ENCODE measurements at regions not wholly inside any gene's neighbourhood (a gene's known extent, or its start where the extent isn't known, plus 50 kb on each side); places are given as distances from the start of the nearest gene placed in this dataset.
"Not testable (repeated sequence)": the region's sequence is repeated elsewhere in the genome, so short reads cannot be mapped to it uniquely, and the experiment has no call there.

- Histone ChIP-seq H3K27ac (ENCODE audit: control insufficient read depth, insufficient read depth, low read length) (no peak overlapping the region), H3K36me3 (ENCODE audit: control insufficient read depth in 2 of 2, extremely low read depth in 1 of 2, insufficient read depth in 2 of 2, low read length in 2 of 2) (no peaks in the 10 kb centered on the region), H3K9me3 (ENCODE audit: control insufficient read depth, low read depth, low read length) (no peaks in the 10 kb centered on the region), H2AFZ (ENCODE audit: control insufficient read depth, low read length) (no peak overlapping the region), H3K9ac (ENCODE audit: control insufficient read depth, extremely low read depth, insufficient read depth, low read length) (no peak overlapping the region), H4K20me1 (ENCODE audit: control insufficient read depth, extremely low read depth, insufficient read depth, low read length) (no peaks in the 10 kb centered on the region), H3K27me3 (ENCODE audit: control insufficient read depth, extremely low read depth, insufficient read depth, low read length) (peaks cover 3% of the 10 kb centered on the region), H3K9me1 (ENCODE audit: control insufficient read depth, extremely low read depth, insufficient read depth, low read length) (no peaks in the 10 kb centered on the region), H3K4me2 (ENCODE audit: control insufficient read depth, extremely low read depth, insufficient read depth, low read depth, low read length) (no peak overlapping the region), H3K4me1 (ENCODE audit: control insufficient read depth, extremely low read depth, insufficient read depth, low read length) (no peaks in the 10 kb centered on the region), H3K79me2 (ENCODE audit: control insufficient read depth, insufficient read depth, low read length) (no peaks in the 10 kb centered on the region), H3K4me3 (ENCODE audit: control insufficient read depth in 2 of 3, extremely low read depth in 1 of 3, insufficient read depth in 2 of 3, low read depth in 1 of 3, low read length in 3 of 3) (no peak overlapping the region)
- dilution Hi-C loops (cut with MboI; ENCODE audit: extremely low pct_ligation_motif_present, low sequenced_read_pairs): no loop called here
- TF ChIP-seq CTCF (optimal IDR thresholded peaks at IDR 0.05 in 1 of 3, IDR thresholded peaks at IDR 0.05 in 1 of 3, conservative IDR thresholded peaks at IDR 0.05 in 1 of 3; ENCODE audit: extremely low read depth in 1 of 3, insufficient read depth in 2 of 3, low read length in 3 of 3) (no peak), EZH2 (IDR thresholded peaks at IDR 0.05; ENCODE audit: low read length) (no peak)
- FAIRE-seq: no peak
- no peak for DNase-seq (ENCODE audit: low read depth, low spot score)
These were observed 59.7 kb downstream of the RNF112 start for GRCh38 chr17:19470530-19471261.

GRCh38 chr17:19474405-19474804 lies 59.2 kb upstream of the SLC47A1 start:
- H3K27ac ChIP-seq (ENCODE audit: control insufficient read depth, insufficient read depth, low read length); H4K20me1 ChIP-seq (ENCODE audit: control insufficient read depth, extremely low read depth, insufficient read depth, low read length); H3K4me1 ChIP-seq (ENCODE audit: control insufficient read depth, extremely low read depth, insufficient read depth, low read length); H3K79me2 ChIP-seq (ENCODE audit: control insufficient read depth, insufficient read depth, low read length); H3K4me3 ChIP-seq (ENCODE audit: control insufficient read depth in 2 of 3, extremely low read depth in 1 of 3, insufficient read depth in 2 of 3, low read depth in 1 of 3, low read length in 3 of 3); H3K9me1 ChIP-seq (ENCODE audit: control insufficient read depth, extremely low read depth, insufficient read depth, low read length); H3K9me3 ChIP-seq (ENCODE audit: control insufficient read depth, low read depth, low read length); dilution Hi-C loops (cut with MboI; ENCODE audit: extremely low pct_ligation_motif_present, low sequenced_read_pairs); FAIRE-seq; H3K27me3 ChIP-seq (ENCODE audit: control insufficient read depth, extremely low read depth, insufficient read depth, low read length); H3K36me3 ChIP-seq (ENCODE audit: control insufficient read depth in 2 of 2, extremely low read depth in 1 of 2, insufficient read depth in 2 of 2, low read length in 2 of 2); H3K4me2 ChIP-seq (ENCODE audit: control insufficient read depth, extremely low read depth, insufficient read depth, low read depth, low read length); H2AFZ ChIP-seq (ENCODE audit: control insufficient read depth, low read length); DNase-seq (ENCODE audit: low read depth, low spot score); H3K9ac ChIP-seq (ENCODE audit: control insufficient read depth, extremely low read depth, insufficient read depth, low read length): not testable (repeated sequence)

- H3K4me2 ChIP-seq (ENCODE audit: control insufficient read depth, extremely low read depth, insufficient read depth, low read depth, low read length); dilution Hi-C loops (cut with MboI; ENCODE audit: extremely low pct_ligation_motif_present, low sequenced_read_pairs); FAIRE-seq; H3K27ac ChIP-seq (ENCODE audit: control insufficient read depth, insufficient read depth, low read length); H3K36me3 ChIP-seq (ENCODE audit: control insufficient read depth in 2 of 2, extremely low read depth in 1 of 2, insufficient read depth in 2 of 2, low read length in 2 of 2); H3K27me3 ChIP-seq (ENCODE audit: control insufficient read depth, extremely low read depth, insufficient read depth, low read length); H2AFZ ChIP-seq (ENCODE audit: control insufficient read depth, low read length); H3K4me1 ChIP-seq (ENCODE audit: control insufficient read depth, extremely low read depth, insufficient read depth, low read length); H3K9me3 ChIP-seq (ENCODE audit: control insufficient read depth, low read depth, low read length); DNase-seq (ENCODE audit: low read depth, low spot score); H3K9me1 ChIP-seq (ENCODE audit: control insufficient read depth, extremely low read depth, insufficient read depth, low read length); H4K20me1 ChIP-seq (ENCODE audit: control insufficient read depth, extremely low read depth, insufficient read depth, low read length); H3K79me2 ChIP-seq (ENCODE audit: control insufficient read depth, insufficient read depth, low read length); H3K9ac ChIP-seq (ENCODE audit: control insufficient read depth, extremely low read depth, insufficient read depth, low read length); H3K4me3 ChIP-seq (ENCODE audit: control insufficient read depth in 2 of 3, extremely low read depth in 1 of 3, insufficient read depth in 2 of 3, low read depth in 1 of 3, low read length in 3 of 3): not testable (repeated sequence)
These were observed 57.9 kb upstream of the SLC47A1 start for GRCh38 chr17:19475800-19476199.
